RWPE2 (cell line): ENCODE measurements at regions not wholly inside any gene's neighbourhood (a gene's known extent, or its start where the extent isn't known, plus 50 kb on each side); places are given as distances from the start of the nearest gene placed in this dataset.

Experiments
- ATAC-seq: fragments of 200-7000 bp; cut with Tn5 transposase; 3 replicates; pipeline ENCODE4 v1.9.1; 2021; ENCODE audit warnings: low read depth
- DNase-seq: peaks from one replicate; pipeline ENCODE4 v3.0.0-alpha.2; 2020; ENCODE audit warnings: low spot score
- H3K27ac ChIP-seq: fragments of 450-650 bp; 2 replicates; pipeline ENCODE4 v1.5.1; 2017; ENCODE audit warnings: mild to moderate bottlenecking; ENCODE audit not compliant: poor library complexity, severe bottlenecking
- H3K27me3 ChIP-seq: fragments of 250-450 bp; sonication (Bioruptor Pico); 2 replicates; pipeline ENCODE4 v1.5.1; 2021; ENCODE audit warnings: mild to moderate bottlenecking, moderate library complexity; ENCODE audit not compliant: insufficient read depth, poor library complexity, severe bottlenecking
- H3K36me3 ChIP-seq: fragments of 250-450 bp; sonication (Bioruptor Pico); 2 replicates; pipeline ENCODE4 v1.5.1; 2020; ENCODE audit warnings: low read depth, mild to moderate bottlenecking, moderate library complexity
- H3K4me1 ChIP-seq: fragments of 250-450 bp; sonication (Bioruptor Pico); 2 replicates; pipeline ENCODE4 v1.5.1; 2021; ENCODE audit warnings: mild to moderate bottlenecking, moderate library complexity; ENCODE audit not compliant: insufficient read depth, poor library complexity, severe bottlenecking
- H3K4me3 ChIP-seq: fragments of 250-450 bp; sonication (Bioruptor Pico); 2 replicates; pipeline ENCODE4 v1.5.1; 2021; ENCODE audit warnings: mild to moderate bottlenecking, moderate library complexity; ENCODE audit not compliant: severe bottlenecking
- H3K9me3 ChIP-seq: fragments of 250-450 bp; sonication (Bioruptor Pico); 2 replicates; pipeline ENCODE4 v1.5.1; 2021; ENCODE audit warnings: mild to moderate bottlenecking, moderate library complexity; ENCODE audit not compliant: severe bottlenecking
- CTCF ChIP-seq: fragments of 450-650 bp; IDR thresholded peaks from one replicate; pipeline ENCODE4 v1.5.1; 2017; ENCODE audit warnings: mild to moderate bottlenecking, moderate library complexity; ENCODE audit not compliant: poor library complexity, severe bottlenecking

- H3K27ac ChIP-seq: no peak overlapping the region
- no peak overlapping the region for H3K4me3 ChIP-seq
- ATAC-seq (no peak), DNase-seq (no peak)
- no peak for TF ChIP-seq CTCF
- H3K4me1 ChIP-seq: no peaks in the 10 kb centered on the region
- no peaks in the 10 kb centered on the region for H3K27me3 ChIP-seq
- H3K9me3 ChIP-seq: no peaks in the 10 kb centered on the region
- H3K36me3 ChIP-seq: no peaks in the 10 kb centered on the region
These were observed 93.6 kb downstream of the TASL start for GRCh38 chrX:30483996-30484395.

- DNase-seq: no peak
- TF ChIP-seq CTCF: no peak
- Histone ChIP-seq H3K4me1 (no peaks in the 10 kb centered on the region), H3K9me3 (no peaks in the 10 kb centered on the region), H3K27me3 (no peaks in the 10 kb centered on the region), H3K36me3 (no peaks in the 10 kb centered on the region), H3K27ac (no peak overlapping the region), H3K4me3 (no peak overlapping the region)
- no peak for ATAC-seq
These were observed 109.1 kb downstream of the TASL start for GRCh38 chrX:30468471-30468870.
